Occipital lobe (tissue), 1 donor: ENCODE measurements at regions not wholly inside any gene's neighbourhood (a gene's known extent, or its start where the extent isn't known, plus 50 kb on each side); places are given as distances from the start of the nearest gene placed in this dataset.
"Not testable (repeated sequence)": the region's sequence is repeated elsewhere in the genome, so short reads cannot be mapped to it uniquely, and the experiment has no call there.

ENCODE experiments used
- DNase-seq: peaks from one replicate; lab custom pipeline; 2025; lab: John Stamatoyannopoulos, UW

DNA sequence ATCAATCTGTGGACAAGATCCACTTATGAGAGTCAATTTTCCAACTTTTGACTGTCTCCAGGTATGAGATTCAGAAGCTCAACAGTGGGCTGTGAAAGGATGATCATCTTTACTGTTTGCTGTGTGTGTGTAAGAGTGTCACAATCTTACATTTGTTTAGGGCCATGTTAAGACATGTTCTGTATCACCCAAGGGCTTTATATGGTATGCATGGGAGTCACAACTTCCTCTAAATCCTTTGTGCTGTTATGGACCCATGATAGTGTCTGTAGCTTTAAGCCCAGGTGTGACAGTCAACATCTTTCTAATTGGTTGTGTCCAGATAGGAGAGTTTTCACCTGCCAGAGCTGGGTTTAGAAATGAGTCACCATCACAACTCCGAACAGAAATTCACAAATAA, 70.2 kb downstream of the ZNF726 start:
- not testable (repeated sequence) for DNase-seq

DNA sequence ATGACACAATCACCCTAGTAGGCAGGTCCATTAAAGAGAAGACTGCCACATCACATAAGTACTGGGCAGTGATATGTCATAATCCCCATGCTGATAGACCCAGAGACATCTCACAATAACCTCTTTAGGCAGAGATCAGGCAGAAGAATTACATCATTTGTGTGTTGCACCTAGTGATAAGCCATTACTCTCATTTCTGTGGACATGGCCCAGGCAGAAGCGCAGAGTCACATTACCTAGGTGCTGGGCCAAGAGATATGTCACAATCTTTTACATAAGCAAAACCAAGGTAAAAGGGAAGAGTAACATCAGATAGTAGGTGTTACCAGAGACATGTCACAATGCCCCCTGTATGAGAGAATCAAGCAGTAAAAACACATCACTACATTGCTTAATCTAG, 71.9 kb downstream of the ZNF726 start:
- DNase-seq: no peak

DNA sequence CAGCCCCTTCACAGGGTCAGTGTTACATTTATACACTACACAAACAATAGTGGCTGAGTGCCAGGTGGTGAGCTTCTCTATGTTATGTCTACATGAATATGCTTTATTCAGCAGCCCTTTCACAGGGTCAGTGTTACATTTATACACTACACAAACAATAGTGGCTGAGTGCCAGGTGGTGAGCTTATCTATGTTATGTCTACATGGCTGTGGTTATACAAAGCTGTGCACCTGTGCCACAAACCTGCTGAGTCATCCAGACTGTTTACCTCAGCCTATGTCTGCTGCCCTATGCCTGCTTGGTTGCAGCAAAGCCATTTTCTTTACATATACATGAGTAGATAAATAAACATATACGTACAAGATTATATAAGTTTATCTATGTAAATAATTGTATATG, 76.5 kb downstream of the ZNF726 start:
- no peak for DNase-seq

GRCh38 chr19:23992348-23992747, 77.7 kb downstream of the ZNF726 start:
- DNase-seq: no peak

DNA sequence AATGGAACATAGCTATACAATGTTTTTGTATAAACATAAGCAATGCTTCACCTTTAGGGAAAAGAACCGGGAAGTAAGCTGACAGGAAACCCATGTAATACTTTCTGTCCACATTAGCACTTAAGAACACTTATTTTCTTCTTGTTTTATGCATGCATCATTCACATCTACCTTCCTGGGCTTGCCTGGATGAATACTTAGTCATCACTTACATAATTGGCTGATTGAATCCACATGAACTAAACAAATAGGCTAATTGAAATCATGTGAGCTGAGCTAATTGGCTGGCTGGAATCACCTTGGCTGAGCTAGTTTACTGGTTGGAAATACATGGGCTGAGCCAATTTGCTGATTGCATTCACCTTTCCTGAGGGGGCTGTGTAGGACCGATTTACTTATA, 78.8 kb downstream of the ZNF726 start:
- no peak for DNase-seq

- DNase-seq: no peak
These were observed 81.9 kb downstream of the ZNF726 start for GRCh38 chr19:23996549-23996948.

DNA sequence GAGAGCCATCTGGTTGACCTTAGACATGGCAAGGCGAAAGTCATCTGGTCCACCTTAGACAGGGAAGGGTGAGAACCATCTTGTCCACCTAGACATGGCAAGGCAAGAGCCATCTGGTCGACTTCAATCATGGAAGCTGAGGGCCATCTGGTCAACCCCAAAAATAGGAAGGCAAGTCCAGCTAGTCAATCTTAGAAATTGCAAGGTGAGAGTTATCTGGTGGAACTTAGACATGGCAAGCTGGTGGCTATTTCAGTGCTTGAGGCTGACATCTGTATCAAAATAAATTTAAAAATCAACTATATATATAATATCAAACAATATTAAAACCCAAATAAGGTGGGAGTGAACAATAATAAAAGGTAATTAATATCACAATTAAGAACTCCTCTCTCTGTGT, 83.9 kb downstream of the ZNF726 start:
- no peak for DNase-seq

GRCh38 chr19:23999821-24000610, 85.3 kb downstream of the ZNF726 start:
- DNase-seq: no peak

DNA sequence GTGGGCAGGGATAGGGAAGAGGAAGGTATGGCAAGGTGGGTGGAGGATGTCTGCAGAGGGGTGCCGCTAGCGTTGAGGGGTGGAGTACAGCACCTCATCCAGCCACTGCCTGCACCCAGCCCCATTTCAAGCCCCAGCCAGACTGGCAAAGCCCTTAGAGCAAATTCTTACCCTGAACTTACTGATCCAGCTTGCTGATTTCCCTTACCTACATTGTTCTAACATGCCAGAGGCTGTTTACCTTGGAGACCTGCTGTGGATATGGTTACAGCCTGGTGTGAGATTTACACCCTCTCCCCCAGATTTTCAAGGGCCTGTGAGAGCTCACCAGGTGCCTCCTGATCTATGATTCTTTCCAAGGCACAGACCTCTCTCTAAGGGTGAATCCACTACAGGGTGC, 86.0 kb downstream of the ZNF726 start:
- DNase-seq: no peak

GRCh38 chr19:24002256-24002945, 84.6 kb upstream of the ZNF254 start:
- DNase-seq: no peak

DNA sequence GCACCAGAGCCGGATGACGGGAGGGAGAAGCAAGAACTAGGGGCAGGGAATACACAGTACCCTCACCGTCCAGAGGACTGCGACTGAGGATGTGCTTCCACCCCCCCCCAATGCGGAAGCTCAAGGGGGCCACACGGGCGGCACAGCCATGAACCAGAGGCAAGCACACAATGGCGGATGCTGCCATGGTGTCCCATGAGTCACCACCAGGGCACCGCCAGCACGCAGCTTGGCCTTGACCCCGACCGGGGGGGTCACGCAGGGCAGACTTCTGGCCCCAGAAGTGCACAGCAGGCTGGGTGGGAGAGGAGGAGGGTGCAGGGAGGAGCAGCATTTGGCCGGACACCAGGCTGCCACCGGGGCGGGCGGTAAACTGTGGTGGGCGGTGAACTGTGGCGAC, 83.5 kb upstream of the ZNF254 start:
- no peak for DNase-seq

GRCh38 chr19:24004166-24004565, 82.8 kb upstream of the ZNF254 start:
- DNase-seq: no peak

DNA sequence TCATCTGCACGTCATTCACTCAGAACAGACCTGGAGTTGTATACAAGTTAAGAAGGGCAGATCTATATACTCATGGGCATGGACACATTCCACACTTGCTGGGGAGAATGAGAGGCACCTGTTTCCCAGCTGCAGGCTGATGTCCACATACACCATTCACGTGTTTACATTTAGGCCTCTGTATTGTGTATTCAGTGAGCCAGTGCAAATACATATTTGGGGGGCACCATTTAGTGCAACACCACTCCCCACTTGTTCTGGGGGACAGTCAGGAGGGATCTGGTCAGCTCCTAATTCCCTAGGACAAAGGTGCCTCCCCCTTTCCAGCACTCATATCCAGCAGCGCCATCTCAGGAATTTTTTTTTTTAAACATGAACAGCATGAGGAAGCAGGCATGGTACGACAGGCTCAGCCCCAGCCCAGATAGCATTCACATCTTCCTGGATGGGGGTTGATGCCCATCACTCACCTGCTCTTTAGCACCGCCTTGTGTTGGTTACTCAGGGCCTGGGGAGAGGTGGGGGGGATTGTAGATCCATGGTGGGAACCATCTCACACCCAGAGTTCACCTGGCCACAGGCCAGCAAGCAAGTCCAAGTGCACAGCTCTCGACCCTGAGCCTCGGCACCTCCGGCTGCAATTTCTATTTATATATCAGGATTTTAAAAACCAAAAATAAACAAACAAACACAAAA, 56.9 kb upstream of the ZNF254 start:
- DNase-seq: no peak

DNA sequence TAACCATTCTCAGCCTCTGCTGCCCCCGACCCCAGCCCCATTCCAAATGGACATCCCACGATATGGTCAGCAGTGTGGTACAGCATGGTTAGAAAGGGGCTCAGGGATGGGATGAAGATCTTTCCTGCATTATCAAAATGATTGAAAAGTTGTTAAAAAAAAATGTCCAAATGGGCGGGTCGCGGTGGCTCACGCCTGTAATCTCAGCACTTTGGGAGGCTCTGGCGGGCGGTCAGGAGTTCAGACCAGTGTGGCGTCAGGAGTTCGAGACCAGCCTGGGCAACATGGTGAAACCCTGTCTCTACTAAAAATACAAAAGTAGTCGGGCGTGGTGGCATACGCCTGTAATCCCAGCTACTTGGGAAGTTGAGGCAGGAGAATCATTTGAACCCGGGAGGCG, 54.3 kb upstream of the ZNF254 start:
- DNase-seq: no peak

DNA sequence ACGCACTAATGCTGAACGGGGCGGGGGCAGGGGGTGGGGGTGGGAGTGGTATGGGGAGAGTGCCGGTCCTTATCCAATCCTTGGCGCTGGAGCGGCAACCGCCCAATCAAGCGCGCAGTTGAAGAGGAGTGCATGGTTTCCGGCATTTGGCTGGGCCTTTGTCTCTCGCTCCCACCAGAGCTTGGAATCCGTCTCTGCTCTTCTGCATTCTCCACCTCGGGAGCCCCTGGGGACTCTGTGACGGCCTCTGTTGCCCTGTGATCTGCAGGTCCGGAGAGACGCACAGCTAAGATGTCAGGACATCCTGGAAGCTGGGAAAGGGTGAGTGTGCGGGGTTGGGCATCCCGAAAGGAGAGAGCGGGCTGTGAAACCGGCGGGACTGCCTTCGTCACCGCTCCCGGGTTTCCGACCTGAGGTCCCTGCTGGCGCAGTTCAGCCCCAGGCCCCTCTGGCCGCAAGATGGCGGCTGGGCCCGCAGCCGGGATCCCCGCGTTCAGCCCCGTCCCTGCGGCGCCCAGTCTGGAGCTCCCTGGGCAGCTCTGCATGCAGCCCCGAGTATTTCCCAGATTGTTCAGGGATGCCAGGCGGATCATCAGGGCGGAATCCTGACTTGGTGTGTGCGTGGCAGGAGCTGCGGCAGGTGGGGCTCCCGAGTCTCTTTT, 53.6 kb upstream of the ZNF254 start:
- peak; percentile 92 for DNase-seq

DNA sequence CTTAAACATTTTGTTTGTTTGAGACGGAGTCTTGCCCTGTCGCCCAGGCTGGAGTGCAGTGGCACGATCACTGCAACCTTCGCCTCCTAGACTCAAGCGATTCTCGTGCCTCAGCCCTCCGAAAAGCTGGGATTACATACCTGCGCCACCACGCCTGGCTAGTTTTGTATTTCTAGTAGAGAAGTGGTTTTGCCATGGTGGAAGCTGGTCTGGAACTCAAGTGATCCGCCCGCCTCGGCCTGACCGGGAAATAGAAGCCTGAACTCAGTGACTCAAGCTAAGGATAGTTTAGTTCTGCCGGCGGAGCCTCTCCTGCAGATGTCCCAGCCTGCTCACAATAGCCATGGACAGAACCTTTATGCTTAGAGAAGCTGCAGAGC, 53.0 kb upstream of the ZNF254 start:
- peak; percentile 60 for DNase-seq

- DNase-seq: not testable (repeated sequence)
These were observed 51.6 kb upstream of the ZNF254 start for GRCh38 chr19:24035261-24035880.
